PFSK-1 (cell line): ENCODE measurements at regions not wholly inside any gene's neighbourhood (a gene's known extent, or its start where the extent isn't known, plus 50 kb on each side); places are given as distances from the start of the nearest gene placed in this dataset.

Experiments used
- POLR2AphosphoS5 ChIP-seq: IDR thresholded peaks from 2 replicates; pipeline ENCODE4 v1.6.1; 2012; ENCODE audit warnings: low read depth, mild to moderate bottlenecking, control low read depth, low read length, moderate library complexity
- REST ChIP-seq, 2 experiments: IDR thresholded peaks; 2 replicates each; pipeline versions ENCODE4 v1.6.1 to v1.8.0; 2011 to 2012; ENCODE audit warnings: low read depth in 2 of 2, low read length in 2 of 2, control low read depth in 1 of 2, inconsistent platforms in 1 of 2, mild to moderate bottlenecking in 1 of 2, moderate library complexity in 1 of 2; ENCODE audit not compliant: insufficient read depth in 1 of 2
- TAF1 ChIP-seq: IDR thresholded peaks from 2 replicates; pipeline ENCODE4 v1.6.1; 2012; ENCODE audit warnings: low read length, control low read depth, borderline replicate concordance; ENCODE audit not compliant: insufficient read depth

DNA sequence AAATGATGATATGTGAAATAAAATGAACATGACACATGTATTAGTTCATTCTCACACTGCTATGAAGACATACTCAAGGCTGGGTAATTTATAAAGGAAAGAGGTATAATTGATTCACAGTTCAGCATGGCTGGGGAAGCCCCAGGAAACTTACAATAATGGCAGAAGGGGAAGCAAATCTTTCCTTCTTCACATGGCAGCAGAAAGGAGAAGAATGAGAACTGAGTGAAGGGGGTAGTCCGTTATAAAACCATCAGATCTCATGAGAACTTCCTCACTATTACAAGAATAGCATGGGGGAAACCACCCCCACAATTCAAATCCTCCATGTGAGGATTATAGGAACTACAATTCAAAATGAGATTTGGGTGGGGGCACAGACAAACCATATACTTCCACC lies 243.9 kb upstream of the GYPA start:
- TF ChIP-seq REST (IDR thresholded peaks at IDR 0.05; ENCODE audit: insufficient read depth in 1 of 2, low read depth in 2 of 2, low read length in 2 of 2) (no peak), POLR2AphosphoS5 (no peak), TAF1 (no peak)
